HPDE6-E6E7 (cell line): ENCODE measurements at regions not wholly inside any gene's neighbourhood (a gene's known extent, or its start where the extent isn't known, plus 50 kb on each side); places are given as distances from the start of the nearest gene placed in this dataset.

Experiments
- DNase-seq: peaks from one replicate; pipeline ENCODE4 v3.0.0; 2011; ENCODE audit warnings: missing footprints; ENCODE audit errors: extremely low spot score

DNA sequence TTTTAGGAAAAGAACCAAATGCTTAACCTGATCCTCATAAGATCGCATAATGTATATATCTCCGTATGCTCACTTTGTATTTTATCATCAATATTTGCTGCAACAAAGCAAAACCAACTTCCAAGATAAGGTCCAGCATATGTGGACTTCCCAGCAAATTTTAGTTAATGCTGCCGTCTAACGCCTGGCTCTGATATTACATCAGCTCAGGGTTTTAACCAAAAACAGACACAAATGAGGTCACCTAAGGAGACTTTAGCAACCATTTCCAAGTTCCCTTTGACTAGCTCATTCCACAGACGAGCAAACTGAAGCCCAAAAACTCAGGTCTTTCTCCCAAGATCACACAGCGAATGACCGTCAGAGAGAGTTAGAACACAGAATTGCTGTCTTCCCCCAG lies 59.4 kb upstream of the UCN3 start:
- no peak for DNase-seq

DNA sequence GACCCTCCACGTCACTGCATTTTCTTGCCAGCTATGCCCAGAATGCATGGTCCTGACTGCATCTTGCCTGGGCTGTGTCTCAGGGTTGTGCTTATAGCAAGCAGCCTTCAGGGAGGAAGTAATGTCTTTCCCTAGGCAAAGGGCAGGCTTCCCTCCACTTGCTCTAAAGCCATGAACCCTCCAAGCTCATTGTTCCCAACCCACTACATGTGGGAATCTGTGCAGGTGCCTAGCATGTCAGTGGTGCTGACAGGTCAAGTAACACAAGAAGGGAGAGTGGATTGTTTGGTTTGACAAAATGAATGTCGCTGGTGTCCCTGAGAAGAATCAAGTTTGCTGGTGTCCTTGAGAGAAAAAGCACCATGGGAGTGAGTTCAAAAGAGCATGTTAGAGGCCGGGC lies 53.9 kb upstream of the UCN3 start:
- DNase-seq = no peak

DNA sequence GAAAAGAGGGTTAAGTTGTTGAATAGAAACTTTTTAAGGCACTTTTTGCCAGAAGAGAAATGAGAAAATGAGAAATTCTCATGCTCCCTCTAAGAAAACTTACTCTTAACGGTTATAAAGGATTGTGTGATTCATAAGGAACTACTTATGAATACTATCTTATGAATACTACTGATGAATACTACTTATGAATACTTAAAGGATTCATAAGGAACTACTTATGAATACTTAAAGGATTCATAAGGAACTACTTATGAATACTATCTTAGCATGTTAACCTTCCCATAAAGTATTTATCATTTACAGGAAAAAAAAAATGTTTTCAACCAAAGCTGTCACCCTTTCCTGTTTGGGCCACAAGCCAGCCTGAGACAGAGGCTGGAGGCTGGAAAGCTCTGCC lies 53.1 kb upstream of the UCN3 start:
- no peak for DNase-seq

DNA sequence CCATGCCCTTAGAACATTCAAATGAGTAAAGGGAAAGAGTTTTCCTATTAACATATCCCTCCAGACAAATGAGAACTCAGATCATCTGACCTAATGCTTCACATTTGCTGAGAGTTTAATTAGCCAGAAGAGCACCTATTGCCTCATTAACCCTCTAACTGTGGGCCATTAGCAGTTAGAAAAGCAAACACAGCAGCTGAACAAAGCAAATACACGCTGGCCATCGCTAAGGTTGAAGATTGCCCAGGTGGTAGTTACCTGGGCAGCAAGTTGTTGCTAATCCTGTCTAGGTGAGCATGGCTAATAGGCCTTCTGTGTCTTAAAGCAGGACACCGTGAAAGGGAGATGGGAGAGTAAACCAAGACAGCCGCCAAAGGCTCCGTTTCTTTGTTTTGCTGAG lies 49.9 kb upstream of the UCN3 start:
- no peak for DNase-seq
